GM10266 (cell line): ENCODE measurements at regions not wholly inside any gene's neighbourhood (a gene's known extent, or its start where the extent isn't known, plus 50 kb on each side); places are given as distances from the start of the nearest gene placed in this dataset.
"Not testable (repeated sequence)": the region's sequence is repeated elsewhere in the genome, so short reads cannot be mapped to it uniquely, and the experiment has no call there.

Experiments
- DNase-seq: peaks from one replicate; pipeline ENCODE4 v3.0.0; 2012; ENCODE audit errors: extremely low spot score
- TF ChIP-seq, protein P1 (sequence below): IDR thresholded peaks from 2 replicates; pipeline ENCODE4 v1.5.1; 2012; ENCODE audit warnings: mild to moderate bottlenecking, low read depth; ENCODE audit not compliant: control insufficient read depth, insufficient read depth; ENCODE audit errors: missing control alignments

DNA sequence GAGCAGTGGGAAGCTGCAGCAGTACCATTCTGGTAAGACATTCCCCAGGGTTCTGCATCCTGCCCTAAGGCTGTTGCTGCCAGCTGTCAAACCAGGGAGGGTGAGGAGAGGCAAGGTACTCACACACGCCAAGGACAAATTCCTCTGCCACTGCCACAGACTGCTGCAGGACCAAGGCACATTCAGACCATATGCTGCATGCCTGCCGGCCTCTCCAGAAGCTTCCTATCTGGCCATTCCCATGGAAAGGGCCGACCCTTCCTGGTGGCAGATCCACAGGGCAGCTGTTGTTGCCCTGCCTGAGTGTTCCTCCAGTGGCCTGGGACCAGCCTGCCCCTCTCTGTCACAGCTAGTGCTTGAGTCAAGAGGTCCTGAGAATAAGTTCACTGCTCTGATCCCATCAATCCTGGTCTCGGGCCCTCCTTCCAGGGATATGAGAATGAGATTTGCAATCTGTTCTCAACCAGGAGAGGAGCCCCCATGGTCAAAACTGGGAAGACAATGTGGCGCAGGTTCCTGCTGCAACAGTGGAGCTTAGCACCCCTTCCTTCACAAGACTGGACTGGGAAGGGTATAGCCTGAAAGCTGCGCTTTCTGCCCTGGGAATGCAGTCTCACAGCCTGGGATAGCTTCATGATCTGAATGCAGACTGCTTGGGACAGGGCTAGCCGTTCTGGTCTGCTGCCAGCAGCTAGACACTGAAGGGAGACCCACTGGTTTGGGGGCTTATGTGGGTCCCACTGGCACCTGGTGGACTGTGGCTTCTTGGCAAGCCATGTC, 342.5 kb upstream of the NDST3 start:
- TF ChIP-seq, protein P1, sequence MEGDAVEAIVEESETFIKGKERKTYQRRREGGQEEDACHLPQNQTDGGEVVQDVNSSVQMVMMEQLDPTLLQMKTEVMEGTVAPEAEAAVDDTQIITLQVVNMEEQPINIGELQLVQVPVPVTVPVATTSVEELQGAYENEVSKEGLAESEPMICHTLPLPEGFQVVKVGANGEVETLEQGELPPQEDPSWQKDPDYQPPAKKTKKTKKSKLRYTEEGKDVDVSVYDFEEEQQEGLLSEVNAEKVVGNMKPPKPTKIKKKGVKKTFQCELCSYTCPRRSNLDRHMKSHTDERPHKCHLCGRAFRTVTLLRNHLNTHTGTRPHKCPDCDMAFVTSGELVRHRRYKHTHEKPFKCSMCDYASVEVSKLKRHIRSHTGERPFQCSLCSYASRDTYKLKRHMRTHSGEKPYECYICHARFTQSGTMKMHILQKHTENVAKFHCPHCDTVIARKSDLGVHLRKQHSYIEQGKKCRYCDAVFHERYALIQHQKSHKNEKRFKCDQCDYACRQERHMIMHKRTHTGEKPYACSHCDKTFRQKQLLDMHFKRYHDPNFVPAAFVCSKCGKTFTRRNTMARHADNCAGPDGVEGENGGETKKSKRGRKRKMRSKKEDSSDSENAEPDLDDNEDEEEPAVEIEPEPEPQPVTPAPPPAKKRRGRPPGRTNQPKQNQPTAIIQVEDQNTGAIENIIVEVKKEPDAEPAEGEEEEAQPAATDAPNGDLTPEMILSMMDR = no peak
- DNase-seq = no peak

- TF ChIP-seq, protein P1 = no peak
- DNase-seq = no peak
These were observed 341.7 kb upstream of the NDST3 start for GRCh38 chr4:117692538-117692937.

DNA sequence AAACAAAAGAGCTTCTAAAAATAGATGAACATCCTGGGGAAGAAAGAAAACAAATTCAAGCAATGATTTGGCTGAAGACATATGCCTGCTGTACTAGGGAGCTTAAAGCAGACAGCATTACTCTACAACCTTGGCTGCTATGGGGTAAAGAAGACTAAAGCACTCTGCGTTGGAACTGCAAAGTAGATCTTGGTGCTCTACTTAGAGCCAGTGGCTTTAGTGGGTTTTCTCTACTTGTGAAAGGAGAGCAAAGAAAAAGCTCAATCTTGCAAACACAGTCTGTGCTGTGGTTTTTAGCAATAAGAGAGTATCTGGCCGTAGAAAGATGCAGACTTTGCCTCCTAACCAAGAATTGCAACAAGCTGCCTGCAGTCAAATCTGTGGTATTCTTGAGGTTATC, 334.7 kb upstream of the NDST3 start:
- no peak for DNase-seq
- TF ChIP-seq, protein P1 = no peak

DNA sequence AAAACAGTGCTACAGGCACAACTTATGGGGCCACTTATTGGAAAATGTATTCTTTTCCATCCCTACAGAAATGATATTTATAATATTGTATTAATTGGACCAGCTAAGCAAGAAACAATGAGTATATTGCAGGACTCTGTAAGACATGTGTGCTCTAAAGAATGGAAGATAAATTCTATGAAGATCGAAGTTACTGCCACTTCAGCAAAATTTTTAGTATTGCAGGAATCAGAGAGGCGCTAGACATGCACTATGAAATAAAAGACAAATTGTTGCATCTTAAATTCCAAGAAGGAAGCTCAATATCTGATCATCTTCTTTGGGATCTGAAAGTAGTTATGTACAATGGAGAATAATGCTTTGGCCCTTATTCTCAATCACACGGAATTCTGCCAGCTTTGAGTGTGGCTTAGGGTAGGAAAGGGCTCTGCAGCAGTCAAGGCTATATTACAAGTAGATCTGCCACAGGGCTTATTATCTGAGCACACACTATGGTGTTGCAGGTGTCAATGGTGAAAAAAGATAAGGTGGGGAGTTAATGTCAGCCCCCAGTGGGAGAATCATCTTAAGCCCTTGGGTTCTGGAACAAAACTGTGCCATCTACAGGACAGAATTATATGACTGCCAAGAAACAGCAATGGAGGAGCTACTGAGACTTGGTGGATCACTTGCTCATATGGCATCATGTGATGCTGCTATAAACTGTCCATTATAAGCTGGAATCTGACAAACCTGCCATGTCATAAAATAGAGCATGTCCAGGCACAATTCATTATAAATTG, 334.0 kb upstream of the NDST3 start:
- TF ChIP-seq, protein P1 = peak; percentile 23
- DNase-seq = no peak

GRCh38 chr4:117702353-117702752, 331.9 kb upstream of the NDST3 start:
- TF ChIP-seq, protein P1 = no peak
- DNase-seq = no peak

DNA sequence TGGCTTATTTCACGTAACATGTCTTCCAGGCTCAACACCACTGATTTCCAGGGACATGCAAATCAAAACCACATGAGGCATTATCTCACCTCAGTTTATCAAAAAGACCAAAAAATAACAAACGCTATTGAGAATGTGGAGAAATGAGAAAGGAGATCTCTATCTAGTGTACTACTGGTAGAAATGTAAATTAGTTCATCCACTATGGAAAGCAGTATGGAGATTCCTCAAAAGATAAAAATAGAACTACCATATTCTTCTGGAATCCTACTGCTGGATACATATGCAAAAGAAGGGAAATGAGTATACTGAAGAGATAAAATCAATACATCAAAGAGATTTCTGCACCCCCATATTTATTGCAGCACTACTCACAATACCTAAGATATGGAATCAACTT, 329.6 kb upstream of the NDST3 start:
- DNase-seq = no peak
- TF ChIP-seq, protein P1 = no peak

- no peak for DNase-seq
- TF ChIP-seq, protein P1 = no peak
These were observed 293.6 kb upstream of the NDST3 start for GRCh38 chr4:117740736-117741135.

- DNase-seq = not testable (repeated sequence)
These were observed 288.9 kb upstream of the NDST3 start for GRCh38 chr4:117745379-117745778.
